HL-60 (cell line): ENCODE measurements at regions not wholly inside any gene's neighbourhood (a gene's known extent, or its start where the extent isn't known, plus 50 kb on each side); places are given as distances from the start of the nearest gene placed in this dataset.

ENCODE experiments used
- DNase-seq, 2 experiments: peaks; one replicate each; pipeline ENCODE4 v3.0.0-alpha.2; 2010 to 2020; ENCODE audit warnings: low read depth in 1 of 2, low spot score in 1 of 2
- H3K27ac ChIP-seq: fragments of 250-450 bp; sonication (Bioruptor Pico); replicated peaks from 2 replicates; pipeline ENCODE4 v1.5.1; 2020; ENCODE audit warnings: mild to moderate bottlenecking, moderate library complexity
- H3K27me3 ChIP-seq: fragments of 250-450 bp; sonication (Bioruptor Pico); 2 replicates; pipeline ENCODE4 v1.5.1; 2021; ENCODE audit warnings: mild to moderate bottlenecking, moderate library complexity; ENCODE audit not compliant: insufficient read depth, poor library complexity, severe bottlenecking
- H3K4me3 ChIP-seq: replicated peaks from 2 replicates; pipeline ENCODE4 v1.5.1; 2011; ENCODE audit warnings: mild to moderate bottlenecking, control low read depth, low read length; ENCODE audit not compliant: insufficient read depth
- GABPA ChIP-seq: IDR thresholded peaks from 2 replicates; pipeline ENCODE4 v1.6.1; 2012; ENCODE audit warnings: low read depth
- POLR2AphosphoS5 ChIP-seq: IDR thresholded peaks from 2 replicates; pipeline ENCODE4 v1.6.1; 2012; ENCODE audit warnings: low read depth
- SPI1 ChIP-seq: IDR thresholded peaks from 2 replicates; pipeline ENCODE4 v1.6.1; 2012; ENCODE audit warnings: low read depth, mild to moderate bottlenecking, borderline replicate concordance
- TF ChIP-seq, protein P1 (sequence below): IDR thresholded peaks from one replicate; pipeline ENCODE4 v1.5.1; 2011; ENCODE audit warnings: low read length, control low read depth, inconsistent platforms; ENCODE audit not compliant: insufficient read depth
- TF ChIP-seq, protein P2 (sequence below): IDR thresholded peaks from 2 replicates; pipeline ENCODE4 v1.6.1; 2012; ENCODE audit warnings: low read depth; ENCODE audit not compliant: insufficient replicate concordance

DNA sequence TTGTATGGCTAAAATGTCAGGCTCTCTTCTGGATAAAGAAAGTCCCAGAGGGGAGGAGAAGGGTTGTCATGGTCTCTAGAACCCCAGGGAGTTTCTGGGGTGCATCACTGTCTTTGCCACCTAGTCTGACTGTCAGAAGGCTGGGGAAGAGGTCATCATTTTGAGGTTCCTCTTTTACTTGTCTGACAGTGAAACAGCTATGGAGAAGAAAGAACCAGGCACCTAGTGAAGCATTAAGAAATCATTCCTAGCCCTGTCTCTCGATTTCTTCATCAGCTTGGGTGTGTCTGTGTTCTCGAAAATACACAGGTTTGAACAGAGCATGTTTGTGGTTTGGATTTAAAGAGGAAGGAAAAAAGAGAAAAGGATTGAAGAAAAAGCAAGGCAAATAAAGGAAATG lies 158.7 kb upstream of the LRIG3 start:
- peak in 1 of 2 experiments; percentile 64 for DNase-seq
- no peak overlapping the region for H3K27ac ChIP-seq
- no peak overlapping the region for H3K4me3 ChIP-seq
- H3K27me3 ChIP-seq, result no peaks in the 10 kb centered on the region
- TF ChIP-seq, protein P1, sequence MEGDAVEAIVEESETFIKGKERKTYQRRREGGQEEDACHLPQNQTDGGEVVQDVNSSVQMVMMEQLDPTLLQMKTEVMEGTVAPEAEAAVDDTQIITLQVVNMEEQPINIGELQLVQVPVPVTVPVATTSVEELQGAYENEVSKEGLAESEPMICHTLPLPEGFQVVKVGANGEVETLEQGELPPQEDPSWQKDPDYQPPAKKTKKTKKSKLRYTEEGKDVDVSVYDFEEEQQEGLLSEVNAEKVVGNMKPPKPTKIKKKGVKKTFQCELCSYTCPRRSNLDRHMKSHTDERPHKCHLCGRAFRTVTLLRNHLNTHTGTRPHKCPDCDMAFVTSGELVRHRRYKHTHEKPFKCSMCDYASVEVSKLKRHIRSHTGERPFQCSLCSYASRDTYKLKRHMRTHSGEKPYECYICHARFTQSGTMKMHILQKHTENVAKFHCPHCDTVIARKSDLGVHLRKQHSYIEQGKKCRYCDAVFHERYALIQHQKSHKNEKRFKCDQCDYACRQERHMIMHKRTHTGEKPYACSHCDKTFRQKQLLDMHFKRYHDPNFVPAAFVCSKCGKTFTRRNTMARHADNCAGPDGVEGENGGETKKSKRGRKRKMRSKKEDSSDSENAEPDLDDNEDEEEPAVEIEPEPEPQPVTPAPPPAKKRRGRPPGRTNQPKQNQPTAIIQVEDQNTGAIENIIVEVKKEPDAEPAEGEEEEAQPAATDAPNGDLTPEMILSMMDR, result no peak
- TF ChIP-seq SPI1, result peak; percentile 33; the same call in 1 of the 2 replicates

DNA sequence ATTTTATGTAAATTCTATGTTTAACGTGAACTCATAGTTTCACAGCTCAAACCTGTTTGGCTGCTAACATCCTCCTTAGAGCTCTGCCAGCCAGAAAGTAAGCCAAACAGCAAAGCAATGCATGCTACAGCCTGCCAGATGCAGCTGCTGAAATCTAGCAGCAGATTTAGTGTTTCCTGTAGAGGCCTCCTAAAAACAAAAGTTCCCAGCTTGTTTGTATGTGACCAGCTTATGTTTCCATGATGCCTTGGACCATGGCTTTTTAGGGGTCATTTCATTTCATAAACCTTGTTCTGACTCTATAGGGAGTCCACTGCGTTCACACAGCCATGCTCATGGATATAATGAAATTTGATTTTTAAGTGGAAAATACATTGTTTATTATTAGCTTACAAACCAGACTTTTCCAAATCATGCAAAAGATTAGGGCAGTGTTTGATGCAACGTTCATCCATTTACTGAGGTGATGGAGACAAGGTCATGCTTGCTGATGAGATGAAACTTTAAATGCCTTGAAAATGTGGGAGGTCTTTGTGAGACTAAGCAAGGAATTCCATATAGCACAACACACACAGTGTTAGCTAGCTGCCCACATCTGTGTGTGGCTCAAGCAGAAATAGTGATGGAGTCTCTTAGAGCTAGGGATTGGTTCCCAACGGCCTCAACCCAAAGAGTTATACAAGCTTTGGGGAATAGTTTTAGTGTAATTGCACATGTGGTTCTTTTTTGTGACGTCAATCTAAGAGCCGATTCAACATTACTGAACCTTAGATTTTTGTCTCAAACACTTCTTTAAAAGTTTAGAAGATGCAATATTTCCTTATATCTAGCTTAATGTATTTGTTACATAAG lies 157.5 kb upstream of the LRIG3 start:
- no peak for DNase-seq
- Histone ChIP-seq H3K4me3 (no peak overlapping the region), H3K27me3 (no peaks in the 10 kb centered on the region), H3K27ac (no peak overlapping the region)
- TF ChIP-seq, protein P2, sequence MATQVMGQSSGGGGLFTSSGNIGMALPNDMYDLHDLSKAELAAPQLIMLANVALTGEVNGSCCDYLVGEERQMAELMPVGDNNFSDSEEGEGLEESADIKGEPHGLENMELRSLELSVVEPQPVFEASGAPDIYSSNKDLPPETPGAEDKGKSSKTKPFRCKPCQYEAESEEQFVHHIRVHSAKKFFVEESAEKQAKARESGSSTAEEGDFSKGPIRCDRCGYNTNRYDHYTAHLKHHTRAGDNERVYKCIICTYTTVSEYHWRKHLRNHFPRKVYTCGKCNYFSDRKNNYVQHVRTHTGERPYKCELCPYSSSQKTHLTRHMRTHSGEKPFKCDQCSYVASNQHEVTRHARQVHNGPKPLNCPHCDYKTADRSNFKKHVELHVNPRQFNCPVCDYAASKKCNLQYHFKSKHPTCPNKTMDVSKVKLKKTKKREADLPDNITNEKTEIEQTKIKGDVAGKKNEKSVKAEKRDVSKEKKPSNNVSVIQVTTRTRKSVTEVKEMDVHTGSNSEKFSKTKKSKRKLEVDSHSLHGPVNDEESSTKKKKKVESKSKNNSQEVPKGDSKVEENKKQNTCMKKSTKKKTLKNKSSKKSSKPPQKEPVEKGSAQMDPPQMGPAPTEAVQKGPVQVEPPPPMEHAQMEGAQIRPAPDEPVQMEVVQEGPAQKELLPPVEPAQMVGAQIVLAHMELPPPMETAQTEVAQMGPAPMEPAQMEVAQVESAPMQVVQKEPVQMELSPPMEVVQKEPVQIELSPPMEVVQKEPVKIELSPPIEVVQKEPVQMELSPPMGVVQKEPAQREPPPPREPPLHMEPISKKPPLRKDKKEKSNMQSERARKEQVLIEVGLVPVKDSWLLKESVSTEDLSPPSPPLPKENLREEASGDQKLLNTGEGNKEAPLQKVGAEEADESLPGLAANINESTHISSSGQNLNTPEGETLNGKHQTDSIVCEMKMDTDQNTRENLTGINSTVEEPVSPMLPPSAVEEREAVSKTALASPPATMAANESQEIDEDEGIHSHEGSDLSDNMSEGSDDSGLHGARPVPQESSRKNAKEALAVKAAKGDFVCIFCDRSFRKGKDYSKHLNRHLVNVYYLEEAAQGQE, result no peak
- TF ChIP-seq POLR2AphosphoS5, result no peak
- TF ChIP-seq GABPA, result no peak
- TF ChIP-seq, protein P1, result no peak
- TF ChIP-seq SPI1, result no peak

DNA sequence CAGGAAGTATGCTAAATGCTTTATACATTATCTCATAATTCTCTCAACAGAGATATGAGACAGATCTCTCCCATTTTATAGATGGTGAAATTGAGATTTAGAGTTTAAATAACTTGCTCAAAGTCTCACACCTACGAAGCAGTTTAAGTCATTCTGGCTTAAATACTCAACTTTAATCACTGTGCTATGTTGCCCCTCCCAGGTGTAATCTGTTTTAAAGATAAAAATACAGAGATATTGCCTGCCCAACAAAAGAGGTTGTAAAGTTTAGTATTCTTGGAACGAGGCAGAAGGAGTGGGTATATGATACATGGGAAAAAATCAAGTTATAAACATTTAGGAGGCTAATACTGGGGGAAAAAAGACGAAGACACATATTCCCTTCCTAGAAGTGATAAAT lies 156.8 kb upstream of the LRIG3 start:
- DNase-seq, result no peak
- TF ChIP-seq, protein P2, result no peak
- TF ChIP-seq SPI1, result no peak
- TF ChIP-seq, protein P1, result no peak
- no peak for TF ChIP-seq POLR2AphosphoS5
- no peak for TF ChIP-seq GABPA
- Histone ChIP-seq H3K27me3 (no peaks in the 10 kb centered on the region), H3K4me3 (no peak overlapping the region), H3K27ac (no peak overlapping the region)

DNA sequence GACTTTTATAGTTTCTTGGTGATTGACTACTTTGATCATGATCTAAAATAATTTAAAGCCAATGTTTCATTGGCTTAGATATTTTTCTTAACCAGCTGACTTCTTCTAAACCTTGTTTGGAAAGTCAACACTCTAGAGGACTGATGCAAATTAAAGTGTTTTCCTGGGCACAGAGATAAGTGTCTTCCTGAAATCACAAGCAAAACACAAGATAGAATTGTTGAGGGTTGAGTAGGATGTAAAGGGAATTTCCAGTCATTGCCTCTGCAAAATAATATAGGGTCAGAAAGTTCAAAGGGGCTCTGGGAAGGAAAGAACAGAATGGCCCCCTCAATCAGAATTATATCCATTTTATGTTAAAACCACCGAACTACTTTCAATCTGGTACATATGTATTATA lies 156.3 kb upstream of the LRIG3 start:
- no peak for TF ChIP-seq POLR2AphosphoS5
- TF ChIP-seq, protein P1, result no peak
- no peak for TF ChIP-seq SPI1
- TF ChIP-seq GABPA, result no peak
- TF ChIP-seq, protein P2, result no peak
- Histone ChIP-seq H3K27ac (no peak overlapping the region), H3K4me3 (no peak overlapping the region), H3K27me3 (no peaks in the 10 kb centered on the region)
- no peak for DNase-seq
